Hepatocyte (in vitro differentiated cells): ENCODE measurements at regions not wholly inside any gene's neighbourhood (a gene's known extent, or its start where the extent isn't known, plus 50 kb on each side); places are given as distances from the start of the nearest gene placed in this dataset.

Experiments used
- CTCF ChIP-seq: fragments of 200-600 bp; sonication (generic); IDR thresholded peaks from 2 replicates; pipeline ENCODE4 v1.5.1; 2016; ENCODE audit warnings: antibody characterized with exemption, mild to moderate bottlenecking; ENCODE audit not compliant: poor library complexity
- EZH2 ChIP-seq: fragments of 200-600 bp; sonication (generic); IDR thresholded peaks from 2 replicates; pipeline ENCODE4 v1.6.1; 2016; ENCODE audit warnings: antibody characterized with exemption, mild to moderate bottlenecking, borderline replicate concordance
- EZH2phosphoT487 ChIP-seq: fragments of 200-600 bp; sonication (generic); IDR thresholded peaks from one replicate; pipeline ENCODE4 v1.6.1; 2018; ENCODE audit warnings: antibody characterized with exemption, mild to moderate bottlenecking, low read depth, moderate library complexity; ENCODE audit not compliant: unreplicated experiment, severe bottlenecking

GRCh38 chr4:58138786-58139668 is 1028.8 kb upstream of the IGFBP7 start:
- TF ChIP-seq CTCF (no peak), EZH2phosphoT487 (no peak), EZH2 (no peak)
